SKM-1 (cell line): ENCODE measurements at regions not wholly inside any gene's neighbourhood (a gene's known extent, or its start where the extent isn't known, plus 50 kb on each side); places are given as distances from the start of the nearest gene placed in this dataset.

Source experiments
- DNase-seq: peaks from one replicate; lab custom pipeline; 2025; ENCODE audit not compliant: unreplicated experiment; lab: John Stamatoyannopoulos, UW

DNA sequence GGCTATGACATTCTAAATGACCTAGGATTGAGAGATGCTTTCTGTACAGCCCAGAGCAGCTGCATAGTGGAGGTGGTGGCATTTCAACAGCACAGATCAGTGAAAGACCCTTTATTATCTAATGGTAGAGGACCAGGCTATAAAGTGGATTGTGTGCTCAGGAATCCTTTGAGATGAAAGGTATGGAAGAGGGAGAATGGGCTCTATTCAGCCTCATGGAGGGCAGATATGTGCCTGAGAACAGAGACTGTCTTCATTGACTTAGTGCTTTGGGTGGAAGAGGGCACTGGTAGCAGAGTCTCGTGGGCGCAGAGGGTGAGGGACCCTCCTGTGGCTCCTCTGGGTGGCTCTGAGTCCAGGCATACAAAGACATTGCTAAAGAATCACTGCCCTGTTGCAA is 130.0 kb upstream of the SLC24A5 start:
- DNase-seq, result no peak

DNA sequence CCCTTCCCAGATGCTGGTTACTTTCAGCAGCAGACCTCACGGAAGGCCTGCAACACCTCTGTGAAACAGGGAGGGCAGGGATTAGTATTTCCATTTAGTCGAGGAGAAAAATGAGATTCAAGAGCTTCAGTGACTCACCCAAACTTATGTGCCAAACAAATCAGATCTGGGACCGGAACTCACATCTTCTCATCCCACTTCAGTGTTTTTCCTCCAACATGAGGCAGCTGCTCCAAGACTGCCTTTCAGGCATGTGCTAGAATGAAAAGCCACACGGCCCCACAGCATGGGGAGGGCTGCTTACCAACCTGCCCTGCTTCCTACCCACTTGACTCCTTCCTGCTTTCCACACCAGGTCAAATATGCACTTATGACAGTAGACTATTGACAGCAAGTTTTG is 129.4 kb upstream of the SLC24A5 start:
- DNase-seq, result no peak

DNA sequence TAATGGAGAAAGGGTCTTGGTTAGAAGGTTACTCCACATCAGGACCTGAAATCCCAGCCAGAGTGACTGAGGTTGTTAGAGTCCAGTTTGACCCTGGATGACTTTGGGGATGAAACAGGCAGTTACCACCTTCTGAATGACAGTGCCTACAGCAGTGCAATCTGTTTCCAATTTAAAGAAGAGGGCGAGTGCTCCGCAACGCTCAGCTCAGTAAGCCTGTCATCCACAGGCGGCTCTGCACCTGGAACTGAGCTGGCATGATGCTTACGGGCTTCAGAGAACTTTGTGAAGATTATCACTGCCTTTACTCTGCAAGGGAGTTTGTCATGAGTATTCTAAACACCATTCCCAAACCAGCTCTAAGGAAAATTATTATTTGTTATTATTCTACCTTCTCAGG is 127.7 kb upstream of the SLC24A5 start:
- DNase-seq, result no peak

GRCh38 chr15:47997195-47998080 is 123.4 kb upstream of the SLC24A5 start:
- no peak for DNase-seq

GRCh38 chr15:47998619-47999019 is 122.2 kb upstream of the SLC24A5 start:
- peak; percentile 53 for DNase-seq

DNA sequence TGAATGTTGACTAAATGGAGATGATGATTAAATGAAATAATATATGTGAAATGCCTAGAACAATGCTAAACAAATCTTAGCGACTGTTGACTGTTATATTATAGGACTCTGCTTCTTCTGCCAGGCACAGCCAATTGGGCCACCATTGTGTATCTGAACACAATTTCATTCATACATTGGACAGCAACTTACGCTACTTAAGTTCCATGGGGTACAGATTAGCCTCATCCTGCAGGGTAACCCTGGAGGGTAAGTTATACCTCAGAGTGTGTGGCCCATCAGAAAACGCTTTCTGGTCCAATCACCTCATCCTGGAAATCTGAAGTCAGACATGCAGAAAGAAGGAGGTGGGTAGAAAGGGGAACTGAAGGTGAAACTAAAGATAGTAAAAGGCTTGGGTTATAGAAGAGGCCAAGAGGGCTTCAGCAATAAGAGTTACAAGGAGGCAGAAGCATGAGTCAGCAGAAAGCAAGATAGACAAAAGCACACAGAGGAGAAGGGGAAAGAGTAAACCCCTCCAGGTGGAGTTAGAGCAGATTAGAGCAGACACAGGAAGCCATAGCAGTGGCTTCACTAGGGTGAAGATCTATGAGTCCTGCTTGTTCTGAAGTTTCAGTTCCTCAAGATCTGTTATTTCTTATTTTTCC is 119.3 kb upstream of the SLC24A5 start:
- peak; percentile 53 for DNase-seq

- DNase-seq, result peak; percentile 5
These were observed 118.0 kb upstream of the SLC24A5 start for GRCh38 chr15:48002767-48003166.

GRCh38 chr15:48003441-48003840 is 117.3 kb upstream of the SLC24A5 start:
- DNase-seq, result no peak

DNA sequence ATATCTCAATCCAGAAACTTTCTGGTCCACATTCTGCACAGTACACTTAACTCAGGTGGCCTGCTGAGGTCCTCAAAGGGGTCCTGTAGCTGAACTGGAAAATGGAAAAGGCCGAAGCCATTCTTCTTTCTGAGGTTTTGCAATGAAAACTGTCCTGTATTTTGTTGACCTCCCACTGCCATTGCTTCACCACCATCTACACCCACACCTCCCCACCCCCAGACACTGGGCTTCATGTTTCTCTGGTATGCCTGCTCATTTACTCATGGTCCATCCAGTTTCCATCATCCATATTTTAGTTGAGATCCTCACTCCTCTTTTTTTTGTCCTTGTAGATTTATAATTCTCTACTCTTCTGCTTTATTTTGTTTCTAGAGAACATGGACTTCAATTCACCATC is 115.7 kb upstream of the SLC24A5 start:
- no peak for DNase-seq

DNA sequence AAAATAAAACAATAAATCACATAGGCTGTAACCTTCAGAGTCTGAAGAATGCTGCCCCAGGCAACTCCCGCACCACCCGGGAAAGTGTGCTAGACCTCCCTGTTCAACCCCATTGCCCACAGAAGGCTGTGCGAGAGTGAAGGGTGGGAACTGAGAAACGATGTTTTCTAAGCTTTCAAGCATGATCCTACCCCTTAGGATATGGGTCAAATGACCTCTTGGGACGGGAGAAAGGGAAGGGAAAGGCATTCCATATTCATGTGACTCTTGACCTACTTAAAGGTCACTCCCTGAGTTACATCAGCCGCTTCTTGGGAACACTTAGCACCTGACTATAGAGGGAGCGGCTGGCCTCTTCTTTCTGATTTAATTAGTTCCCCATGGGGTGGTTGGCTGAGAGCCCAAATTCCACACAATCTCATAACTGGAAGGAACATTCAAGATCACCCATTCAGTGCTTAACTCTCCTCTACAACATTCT is 114.7 kb upstream of the SLC24A5 start:
- DNase-seq, result no peak

DNA sequence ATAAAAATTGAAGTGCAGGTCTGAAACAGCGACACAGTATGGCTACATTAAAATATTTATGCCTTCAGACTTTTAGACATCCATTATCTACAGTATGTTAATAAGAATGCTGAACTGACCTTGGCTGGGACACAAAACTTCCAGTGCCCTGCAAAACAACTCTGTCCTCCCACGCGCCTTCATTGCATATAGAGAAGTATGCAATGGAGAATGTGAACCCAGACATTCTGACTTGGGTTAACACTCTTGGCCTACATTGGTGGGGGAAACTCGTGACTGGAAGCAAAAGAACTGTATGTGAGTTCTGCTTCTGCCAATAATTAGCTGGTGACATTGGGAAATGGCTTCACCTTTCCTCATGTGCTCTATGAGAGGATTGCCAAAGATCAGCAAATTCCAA is 110.5 kb upstream of the SLC24A5 start:
- DNase-seq, result no peak

DNA sequence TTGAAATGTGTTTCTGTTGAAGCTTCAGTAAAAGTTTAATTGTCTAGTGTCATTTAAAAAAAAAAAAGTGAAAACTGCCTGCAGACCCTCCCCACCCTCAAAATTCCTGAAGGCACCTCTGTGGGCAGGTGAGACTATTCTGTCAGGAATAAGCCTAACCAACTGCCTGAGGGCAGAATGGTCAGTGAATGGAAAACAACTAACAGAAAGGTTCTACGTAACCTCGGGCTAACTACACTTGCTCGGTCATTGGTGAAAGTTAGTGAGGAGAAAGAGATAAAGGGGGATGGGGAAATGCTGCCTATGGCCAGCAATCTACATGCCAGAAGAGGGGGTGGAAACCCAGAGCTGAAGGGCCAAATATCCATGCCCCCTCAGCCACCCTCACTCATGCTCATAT is 108.6 kb upstream of the SLC24A5 start:
- DNase-seq, result no peak

DNA sequence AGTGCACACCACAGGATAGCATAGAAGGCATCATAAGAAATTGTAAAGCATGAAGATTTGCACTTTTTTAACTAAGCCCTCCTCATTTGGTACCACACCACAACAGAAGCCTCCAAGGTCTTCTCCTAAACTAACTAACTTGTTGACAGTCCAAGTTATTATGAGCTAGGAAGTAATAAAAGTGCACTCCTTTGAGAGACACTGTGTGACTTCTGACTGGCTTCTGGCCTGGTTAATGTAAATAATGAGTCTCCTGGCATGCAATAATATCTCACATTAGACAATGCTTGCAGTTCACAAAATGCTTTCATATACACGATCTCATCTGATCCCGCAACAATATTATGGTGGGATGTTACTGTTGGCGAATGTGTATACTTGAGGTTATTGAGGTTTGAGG is 103.9 kb upstream of the SLC24A5 start:
- DNase-seq, result no peak

DNA sequence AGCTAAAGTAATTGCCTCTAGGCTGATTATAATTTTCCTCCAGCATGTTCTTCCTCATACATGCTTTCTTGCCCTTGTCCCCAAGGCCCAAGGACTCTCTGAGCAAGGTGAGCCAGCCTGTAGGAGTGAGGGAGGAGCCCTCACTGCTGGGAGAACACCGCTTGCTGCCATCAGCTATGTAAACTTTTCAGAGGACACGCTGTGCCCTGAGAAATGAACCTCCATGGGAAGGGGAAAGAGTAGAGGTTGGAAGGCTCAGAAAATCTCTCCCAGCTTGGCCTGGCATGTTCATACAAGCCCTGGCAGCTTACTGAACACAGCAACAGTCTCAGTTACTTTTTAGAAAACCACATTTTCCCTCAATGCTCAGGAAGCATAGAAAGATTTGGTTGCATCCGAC is 103.0 kb upstream of the SLC24A5 start:
- DNase-seq, result no peak

GRCh38 chr15:48020166-48020565 is 100.6 kb upstream of the SLC24A5 start:
- no peak for DNase-seq

DNA sequence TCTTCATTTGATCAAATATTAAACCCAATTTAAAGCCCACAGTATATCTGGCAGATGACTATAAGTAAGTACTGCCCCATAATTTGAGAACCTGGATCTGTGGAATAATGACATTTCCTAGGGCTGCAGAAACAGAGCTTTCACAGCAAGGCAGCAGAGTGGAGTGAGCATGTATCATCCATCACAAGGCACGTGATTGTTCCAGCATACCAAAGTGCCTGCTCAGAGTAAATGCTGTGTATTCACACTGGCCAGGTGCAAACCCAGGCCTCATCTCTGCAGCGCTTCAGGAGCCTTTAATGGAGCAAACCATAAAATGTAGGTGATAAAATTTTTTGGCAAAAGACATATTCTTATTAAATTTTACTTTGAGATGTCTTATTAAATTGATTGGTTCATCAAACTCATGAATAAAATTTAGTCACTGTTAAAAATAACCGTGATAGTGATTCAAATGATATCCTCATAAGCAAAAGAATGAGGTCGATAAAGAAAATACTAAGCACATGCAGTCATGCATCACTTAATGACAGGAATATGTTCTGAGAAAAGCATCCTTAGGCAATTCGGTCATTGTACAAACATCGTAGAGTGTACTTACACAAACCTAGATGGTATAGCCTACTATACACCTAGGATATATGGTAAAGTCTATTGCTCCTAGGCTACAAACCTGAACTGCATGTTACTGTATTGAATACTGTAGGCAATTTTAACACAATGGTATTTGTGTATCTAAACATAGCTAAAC is 99.3 kb upstream of the SLC24A5 start:
- no peak for DNase-seq

- DNase-seq, result no peak
These were observed 95.7 kb upstream of the SLC24A5 start for GRCh38 chr15:48025118-48025517.

- no peak for DNase-seq
These were observed 92.1 kb upstream of the SLC24A5 start for GRCh38 chr15:48028712-48029111.

DNA sequence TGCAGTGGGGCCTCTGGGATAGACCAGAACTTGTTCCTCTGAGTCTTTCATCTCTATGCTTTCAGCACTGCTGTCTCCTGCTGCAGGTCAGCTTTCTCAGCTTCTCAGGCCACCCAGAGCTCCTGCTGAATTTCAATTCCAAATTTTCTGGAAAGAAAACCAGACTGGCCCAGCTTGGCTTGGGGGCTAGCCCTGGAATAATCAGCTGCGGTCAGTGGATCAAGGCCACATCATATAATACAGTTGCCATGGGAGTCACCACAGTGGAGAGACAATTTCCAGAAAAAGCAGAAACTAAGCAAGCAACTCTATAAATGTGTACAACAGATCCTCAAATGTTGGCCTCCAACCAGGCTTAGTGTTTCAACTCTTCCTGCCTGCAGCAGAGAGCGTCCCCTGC is 91.1 kb upstream of the SLC24A5 start:
- DNase-seq, result no peak

DNA sequence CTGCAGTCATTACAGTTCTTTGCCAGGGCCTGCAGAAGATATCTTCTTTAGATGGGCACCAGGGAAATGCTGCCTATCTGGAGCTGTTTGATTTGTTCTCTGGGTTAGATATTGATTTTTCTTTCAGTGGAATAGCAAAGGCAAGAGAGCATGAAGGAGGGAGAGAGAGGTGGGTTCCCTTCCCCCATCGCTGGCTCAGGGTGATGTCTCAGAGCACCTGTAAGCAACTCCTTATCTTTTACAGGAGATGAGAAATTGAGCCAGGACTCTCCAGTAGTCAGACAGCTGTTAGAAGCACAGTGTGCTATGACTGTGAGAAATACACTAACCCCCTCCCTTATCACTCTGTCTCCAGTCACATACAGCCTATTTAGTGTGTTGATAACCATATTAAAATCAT is 89.3 kb upstream of the SLC24A5 start:
- no peak for DNase-seq

GRCh38 chr15:48031973-48032372 is 88.8 kb upstream of the SLC24A5 start:
- DNase-seq, result no peak

DNA sequence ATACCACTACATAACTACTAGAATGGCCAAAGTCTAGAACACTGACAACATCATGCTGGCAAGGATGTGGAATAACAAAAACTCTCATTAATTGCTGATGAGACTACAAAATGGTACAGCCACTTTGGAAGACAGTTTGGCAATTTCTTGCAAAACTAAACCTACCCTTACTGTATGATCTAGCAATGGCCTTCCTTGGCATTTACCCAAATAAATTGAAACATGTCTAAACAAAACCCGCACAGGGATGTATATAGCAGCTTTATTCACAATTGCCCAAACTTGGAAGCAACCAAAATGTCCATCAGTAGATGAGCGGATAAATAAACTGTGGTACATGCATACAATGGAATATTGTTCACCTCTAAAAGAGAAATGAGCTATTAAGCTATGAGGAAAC is 87.9 kb upstream of the SLC24A5 start:
- no peak for DNase-seq
